Mesenchymal stem cell (in vitro differentiated cells and primary cell): ENCODE measurements at regions not wholly inside any gene's neighbourhood (a gene's known extent, or its start where the extent isn't known, plus 50 kb on each side); places are given as distances from the start of the nearest gene placed in this dataset.
"Not testable (repeated sequence)": the region's sequence is repeated elsewhere in the genome, so short reads cannot be mapped to it uniquely, and the experiment has no call there.

Experiments used
- DNase-seq: peaks from one replicate; pipeline ENCODE4 v3.0.0-alpha.2; 2013
- H2AFZ ChIP-seq: one replicate; pipeline ENCODE4 v1.6.1; 2013; ENCODE audit warnings: low read depth, mild to moderate bottlenecking, control low read depth, inconsistent platforms, low read length, moderate library complexity
- H2AK5ac ChIP-seq: 2 replicates; pipeline ENCODE4 v1.6.1; 2013; ENCODE audit warnings: low read length, moderate library complexity, mild to moderate bottlenecking, inconsistent platforms; ENCODE audit not compliant: severe bottlenecking
- H2BK120ac ChIP-seq: one replicate; pipeline ENCODE4 v1.6.1; 2013; ENCODE audit warnings: low read depth, mild to moderate bottlenecking, inconsistent platforms, low read length, moderate library complexity
- H2BK12ac ChIP-seq, 2 experiments: one replicate each; pipeline ENCODE4 v1.6.1; 2013; ENCODE audit warnings: inconsistent platforms in 2 of 2, low read length in 2 of 2, mild to moderate bottlenecking in 2 of 2, moderate library complexity in 2 of 2, control low read depth in 1 of 2
- H2BK15ac ChIP-seq: one replicate; pipeline ENCODE4 v1.6.1; 2013; ENCODE audit warnings: mild to moderate bottlenecking, low read depth, inconsistent platforms; ENCODE audit not compliant: poor library complexity, severe bottlenecking
- H2BK5ac ChIP-seq: 2 replicates; pipeline ENCODE4 v1.6.1; 2013; ENCODE audit warnings: low read depth, mild to moderate bottlenecking, low read length, control low read depth, inconsistent platforms; ENCODE audit not compliant: poor library complexity, severe bottlenecking
- H3K14ac ChIP-seq, 2 experiments: one replicate each; pipeline ENCODE4 v1.6.1; 2013; ENCODE audit warnings: inconsistent platforms in 2 of 2, low read length in 2 of 2, control low read depth in 1 of 2, mild to moderate bottlenecking in 1 of 2, moderate library complexity in 1 of 2
- H3K18ac ChIP-seq, 2 experiments: one replicate each; pipeline ENCODE4 v1.6.1; 2013; ENCODE audit warnings: inconsistent platforms in 2 of 2, low read length in 2 of 2, control low read depth in 1 of 2, low read depth in 1 of 2, mild to moderate bottlenecking in 1 of 2
- H3K23ac ChIP-seq, 2 experiments: one replicate each; pipeline ENCODE4 v1.6.1; 2013; ENCODE audit warnings: inconsistent platforms in 2 of 2, low read length in 2 of 2, mild to moderate bottlenecking in 2 of 2, moderate library complexity in 2 of 2, control low read depth in 1 of 2
- H3K27ac ChIP-seq: 2 replicates; pipeline ENCODE4 v1.5.1; 2013; ENCODE audit warnings: mild to moderate bottlenecking, moderate library complexity, low read length, control low read depth, inconsistent platforms; ENCODE audit not compliant: poor library complexity, severe bottlenecking
- H3K27me3 ChIP-seq, 2 experiments: 2 replicates each; pipeline versions ENCODE4 v1.6.1 to v1.7.0; 2013; ENCODE audit warnings: low read length in 2 of 2, mild to moderate bottlenecking in 2 of 2, moderate library complexity in 2 of 2, control low read depth in 1 of 2, inconsistent platforms in 1 of 2; ENCODE audit not compliant: control insufficient read depth in 1 of 2, insufficient read depth in 1 of 2
- H3K36me3 ChIP-seq, 2 experiments: 2 replicates each; pipeline versions ENCODE4 v1.6.1 to v1.7.0; 2013; ENCODE audit warnings: low read length in 2 of 2, control low read depth in 1 of 2, inconsistent platforms in 1 of 2, low read depth in 1 of 2, mild to moderate bottlenecking in 1 of 2; ENCODE audit not compliant: insufficient read depth in 2 of 2, control insufficient read depth in 1 of 2
- H3K4ac ChIP-seq, 2 experiments: one replicate each; pipeline ENCODE4 v1.6.1; 2013; ENCODE audit warnings: inconsistent platforms in 2 of 2, low read length in 2 of 2, mild to moderate bottlenecking in 2 of 2, moderate library complexity in 2 of 2, control low read depth in 1 of 2, low read depth in 1 of 2
- H3K4me1 ChIP-seq: 2 replicates; pipeline ENCODE4 v1.6.1; 2013; ENCODE audit warnings: low read depth, low read length, control low read depth; ENCODE audit not compliant: control insufficient read depth, insufficient read depth
- H3K4me2 ChIP-seq: 2 replicates; pipeline ENCODE4 v1.6.1; 2013; ENCODE audit warnings: low read length, mild to moderate bottlenecking, inconsistent platforms; ENCODE audit not compliant: poor library complexity, severe bottlenecking
- H3K4me3 ChIP-seq, 2 experiments: 2 replicates each; pipeline versions ENCODE4 v1.5.1 to v1.7.0; 2013; ENCODE audit warnings: low read length in 2 of 2, mild to moderate bottlenecking in 2 of 2, control low read depth in 1 of 2, low read depth in 1 of 2; ENCODE audit not compliant: insufficient read depth in 1 of 2
- H3K79me1 ChIP-seq: replicated peaks from 2 replicates; pipeline ENCODE4 v1.6.1; 2013; ENCODE audit warnings: mild to moderate bottlenecking, control low read depth, low read length, inconsistent platforms; ENCODE audit not compliant: poor library complexity, severe bottlenecking
- H3K9ac ChIP-seq: 2 replicates; pipeline ENCODE4 v1.7.0; 2013; ENCODE audit warnings: mild to moderate bottlenecking, low read length, moderate library complexity
- H3K9me3 ChIP-seq: 2 replicates; pipeline ENCODE4 v1.7.0; 2013; ENCODE audit warnings: mild to moderate bottlenecking, low read length; ENCODE audit not compliant: control insufficient read depth
- H4K8ac ChIP-seq: one replicate; pipeline ENCODE4 v1.6.1; 2013; ENCODE audit warnings: inconsistent platforms, mild to moderate bottlenecking, low read length, moderate library complexity
- H4K91ac ChIP-seq: one replicate; pipeline ENCODE4 v1.6.1; 2013; ENCODE audit warnings: mild to moderate bottlenecking, low read length, inconsistent platforms
- WGBS: methylation state at CpG from one replicate; pipeline ENCODE4 v1.1.7; 2013; ENCODE audit warnings: mixed read lengths; 5-methylcytosine and 5-hydroxymethylcytosine counted together

GRCh38 chr16:29168515-29169259 is 183.8 kb downstream of the LAT start:
- not testable (repeated sequence) for H3K79me1 ChIP-seq, H3K4ac ChIP-seq, H2BK12ac ChIP-seq, H3K18ac ChIP-seq, H3K4me1 ChIP-seq, H2AFZ ChIP-seq, H2AK5ac ChIP-seq, H4K8ac ChIP-seq, H2BK5ac ChIP-seq, H3K9me3 ChIP-seq, H3K4me3 ChIP-seq, H3K4me2 ChIP-seq, H3K27ac ChIP-seq, H3K9ac ChIP-seq, H3K36me3 ChIP-seq, H2BK120ac ChIP-seq, H3K14ac ChIP-seq, H3K27me3 ChIP-seq, H2BK15ac ChIP-seq, H3K23ac ChIP-seq, H4K91ac ChIP-seq, DNase-seq
- WGBS: 96% methylated on average over 8 of the region's 13 CpGs

GRCh38 chr16:29164442-29165089 is 179.7 kb downstream of the LAT start:
- not testable (repeated sequence) for H4K91ac ChIP-seq, H2BK120ac ChIP-seq, H3K4me3 ChIP-seq, H2BK12ac ChIP-seq, H3K27ac ChIP-seq, H2AFZ ChIP-seq, DNase-seq, H3K18ac ChIP-seq, H3K4ac ChIP-seq, H3K4me2 ChIP-seq, H3K23ac ChIP-seq, H3K9me3 ChIP-seq, H3K14ac ChIP-seq, H3K9ac ChIP-seq, H2BK5ac ChIP-seq, H3K4me1 ChIP-seq, H3K27me3 ChIP-seq, H3K36me3 ChIP-seq, H4K8ac ChIP-seq, H2BK15ac ChIP-seq, H3K79me1 ChIP-seq, H2AK5ac ChIP-seq
- 95% methylated on average over 5 of the region's 8 CpGs for WGBS

GRCh38 chr16:29160171-29160570 is 175.3 kb downstream of the LAT start:
- H4K91ac ChIP-seq, H3K27me3 ChIP-seq, H3K23ac ChIP-seq, H4K8ac ChIP-seq, H2BK120ac ChIP-seq, DNase-seq, H2BK12ac ChIP-seq, H3K27ac ChIP-seq, H3K9me3 ChIP-seq, H2BK5ac ChIP-seq, H3K4ac ChIP-seq, H3K36me3 ChIP-seq, H3K9ac ChIP-seq, H3K14ac ChIP-seq, H3K79me1 ChIP-seq, H3K4me2 ChIP-seq, H3K18ac ChIP-seq, H3K4me3 ChIP-seq, H2BK15ac ChIP-seq, H2AFZ ChIP-seq, H2AK5ac ChIP-seq: not testable (repeated sequence)
- peaks cover 12% of the 10 kb centered on the region for H3K4me1 ChIP-seq
- 97% methylated on average over 25 of the region's 25 CpGs for WGBS

- H3K79me1 ChIP-seq, H2BK15ac ChIP-seq, H3K36me3 ChIP-seq, H3K9me3 ChIP-seq, H3K18ac ChIP-seq, H3K4ac ChIP-seq, H2BK12ac ChIP-seq, H2BK120ac ChIP-seq, H4K91ac ChIP-seq, H2BK5ac ChIP-seq, H3K14ac ChIP-seq, H3K9ac ChIP-seq, H3K4me3 ChIP-seq, H2AFZ ChIP-seq, H4K8ac ChIP-seq, H2AK5ac ChIP-seq, H3K27me3 ChIP-seq, H3K27ac ChIP-seq, H3K4me2 ChIP-seq, H3K23ac ChIP-seq: not testable (repeated sequence)
- 98% methylated on average over 6 of the region's 11 CpGs for WGBS
- peaks cover 17% of the 10 kb centered on the region for H3K4me1 ChIP-seq
- peak; percentile 38 for DNase-seq
Measured at GRCh38 chr16:29159603-29160002, 174.8 kb downstream of the LAT start.
